ENCODE measurements at regions not wholly inside any gene's neighbourhood (a gene's known extent, or its start where the extent isn't known, plus 50 kb on each side); places are given as distances from the start of the nearest gene placed in this dataset.
"Not testable (repeated sequence)": the region's sequence is repeated elsewhere in the genome, so short reads cannot be mapped to it uniquely, and the experiment has no call there.

DNA sequence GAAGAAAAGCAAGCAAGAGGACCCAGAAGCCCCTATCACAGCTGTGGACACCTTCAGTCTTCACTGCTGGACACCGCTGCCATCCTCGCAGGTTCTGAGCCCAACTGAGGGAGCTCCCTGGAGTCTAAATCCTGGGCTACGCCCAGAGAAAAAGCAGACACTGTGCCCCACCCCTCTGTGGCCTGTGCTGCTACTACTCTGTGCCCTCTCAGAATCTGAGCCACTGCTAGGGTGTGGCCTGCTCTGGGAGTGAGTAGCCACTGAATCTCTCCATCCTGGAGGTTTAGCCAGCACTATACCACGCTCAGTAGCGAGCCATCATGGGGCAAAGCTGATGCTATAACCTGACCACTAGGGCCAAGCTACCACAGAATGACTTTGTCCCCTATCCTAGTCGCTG is 338.2 kb downstream of the NPR3 start:
- FAIRE-seq = no peak

DNA sequence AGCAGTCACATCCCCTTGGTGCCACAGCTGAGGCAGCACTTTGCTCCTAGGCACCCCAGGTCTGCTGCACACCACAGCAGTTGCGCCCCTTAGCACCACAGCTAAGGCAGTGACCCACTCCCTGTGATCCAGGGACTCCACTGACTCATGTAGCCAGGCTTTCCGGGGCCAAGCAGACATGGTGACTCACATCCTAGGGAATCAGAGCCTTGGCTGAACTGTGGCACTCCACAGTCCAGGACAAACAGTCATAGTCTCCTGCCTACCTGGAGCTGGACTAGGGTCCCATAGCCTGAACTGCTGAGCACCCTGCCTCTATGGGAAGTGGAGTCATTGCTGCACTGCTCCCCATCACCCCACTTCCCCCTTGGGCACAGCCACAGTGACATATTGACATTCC is 338.7 kb downstream of the NPR3 start:
- FAIRE-seq (peak; percentile 95), DNase-seq (ENCODE audit: insufficient read length, low spot score) (peak; percentile 89)

More for the DNA sequence above, 338.2 kb downstream of the NPR3 start:
- DNase-seq (ENCODE audit: insufficient read length, low spot score) = peak; percentile 15

DNA sequence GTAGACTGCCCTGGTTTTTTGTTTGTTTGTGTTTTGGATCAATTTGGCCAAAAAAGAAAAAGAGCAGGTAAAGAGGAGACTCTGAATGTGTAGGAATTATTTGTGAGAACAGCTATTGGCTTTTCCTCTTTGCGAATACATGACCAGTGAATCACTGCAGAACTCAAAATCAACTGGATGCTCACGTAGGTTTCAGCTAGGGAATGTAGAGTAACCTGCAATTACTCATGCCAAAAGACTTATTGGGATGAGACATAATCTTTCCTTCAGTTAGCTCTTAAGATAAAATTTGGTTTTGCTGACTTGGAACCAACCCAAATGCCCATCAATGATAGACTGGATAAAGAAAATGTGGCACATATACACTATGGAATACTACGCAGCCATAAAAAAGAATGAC is 348.0 kb downstream of the NPR3 start:
- DNase-seq (ENCODE audit: insufficient read length, low spot score) = no peak
- no peak for FAIRE-seq

DNA sequence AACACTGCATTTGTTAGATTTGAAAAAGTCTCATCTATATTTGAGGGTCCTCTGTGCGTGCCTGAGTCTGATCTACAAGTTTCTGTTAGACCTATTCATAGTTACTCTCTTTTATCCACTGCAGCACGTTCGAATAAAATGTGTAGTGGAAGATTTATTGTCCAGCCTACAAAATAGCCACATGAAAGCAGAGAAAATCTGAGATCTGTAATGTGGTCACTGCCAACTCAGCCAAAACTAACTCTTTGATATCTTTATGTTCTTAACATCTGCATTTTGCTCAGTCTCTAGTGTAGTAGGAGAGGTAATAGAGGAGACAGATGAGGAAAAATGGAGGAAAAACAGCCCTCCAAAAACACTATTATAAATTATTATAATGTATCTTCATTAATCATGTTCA is 354.0 kb downstream of the NPR3 start:
- FAIRE-seq (peak; percentile 31), DNase-seq (ENCODE audit: insufficient read length, low spot score) (no peak)

DNA sequence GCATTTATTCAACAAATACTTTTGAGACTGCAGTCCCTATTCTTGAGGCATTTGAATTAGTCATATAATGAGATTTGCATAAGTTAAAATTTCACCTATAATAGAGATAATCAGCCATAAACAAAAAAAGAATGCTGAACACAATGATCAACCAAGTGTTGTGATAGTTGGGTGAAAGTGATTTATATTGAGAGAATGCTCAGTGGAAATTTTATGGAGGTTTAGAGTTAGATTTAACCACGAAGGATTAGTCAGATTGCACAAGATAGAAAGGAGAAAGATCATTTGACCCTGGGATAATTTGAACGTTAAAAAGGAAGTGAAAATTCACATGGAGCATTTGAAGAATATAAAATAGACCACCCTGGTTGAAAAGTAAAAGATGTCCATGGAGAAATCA is 356.2 kb downstream of the NPR3 start:
- FAIRE-seq = no peak
- no peak for DNase-seq (ENCODE audit: insufficient read length, low spot score)

DNA sequence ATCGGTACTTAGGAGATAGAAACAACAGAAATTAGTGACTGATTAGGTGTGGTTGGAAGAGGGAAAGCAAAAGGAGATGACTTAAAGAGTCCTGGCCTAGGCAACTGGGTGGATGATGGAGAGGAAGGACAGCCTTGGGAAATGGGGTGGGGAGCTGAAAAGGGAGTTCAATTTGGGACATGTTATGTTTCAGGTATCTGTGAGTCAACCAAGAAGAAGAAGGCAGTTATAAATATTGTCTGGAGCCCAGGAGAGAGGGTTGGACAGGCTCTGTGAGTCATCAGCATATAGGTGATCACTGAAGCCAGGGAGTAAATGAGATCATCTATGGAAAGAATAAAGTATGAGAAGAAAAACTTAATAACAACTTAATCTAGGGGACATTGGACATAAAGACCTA is 357.7 kb downstream of the NPR3 start:
- DNase-seq (ENCODE audit: insufficient read length, low spot score) (no peak), FAIRE-seq (no peak)

DNA sequence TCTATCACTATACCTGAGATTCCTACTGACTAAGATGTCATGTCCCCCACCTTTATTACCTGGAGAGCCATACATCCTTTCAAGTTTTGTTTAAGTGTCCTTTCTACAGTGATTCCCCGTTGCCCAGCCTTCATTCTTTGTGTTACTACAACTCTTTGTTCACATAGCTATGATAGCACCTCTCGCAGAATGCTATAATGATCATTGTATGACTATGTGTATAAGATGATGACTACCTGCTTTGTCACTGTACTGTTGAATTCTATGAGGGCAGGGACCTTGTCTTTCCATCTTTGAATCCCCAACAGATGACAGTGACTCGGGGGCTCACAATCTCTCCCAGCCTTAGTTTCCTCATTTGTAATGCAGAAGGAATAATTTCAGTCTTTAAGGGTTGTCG is 361.2 kb downstream of the NPR3 start:
- FAIRE-seq (no peak), DNase-seq (ENCODE audit: insufficient read length, low spot score) (no peak)

DNA sequence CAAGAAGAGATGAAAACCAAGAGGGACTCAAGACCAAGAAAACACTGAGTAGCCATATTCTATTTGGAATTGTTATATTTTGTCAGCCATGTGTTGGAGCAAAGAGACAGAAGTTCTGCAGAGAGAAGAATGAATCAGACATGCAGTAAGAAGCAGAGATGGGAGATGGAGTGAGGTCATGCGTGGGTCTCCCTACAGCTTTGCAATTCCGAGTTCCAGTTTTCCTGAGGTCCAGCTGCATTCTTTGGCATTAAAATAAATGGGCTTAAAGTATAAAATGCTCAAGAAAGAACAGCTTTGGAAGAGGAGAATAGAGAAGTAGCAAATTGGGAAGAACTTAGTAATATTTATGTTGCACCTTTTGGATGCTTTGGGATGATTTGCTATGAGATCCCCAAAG is 361.6 kb downstream of the NPR3 start:
- FAIRE-seq (no peak), DNase-seq (ENCODE audit: insufficient read length, low spot score) (no peak)

DNA sequence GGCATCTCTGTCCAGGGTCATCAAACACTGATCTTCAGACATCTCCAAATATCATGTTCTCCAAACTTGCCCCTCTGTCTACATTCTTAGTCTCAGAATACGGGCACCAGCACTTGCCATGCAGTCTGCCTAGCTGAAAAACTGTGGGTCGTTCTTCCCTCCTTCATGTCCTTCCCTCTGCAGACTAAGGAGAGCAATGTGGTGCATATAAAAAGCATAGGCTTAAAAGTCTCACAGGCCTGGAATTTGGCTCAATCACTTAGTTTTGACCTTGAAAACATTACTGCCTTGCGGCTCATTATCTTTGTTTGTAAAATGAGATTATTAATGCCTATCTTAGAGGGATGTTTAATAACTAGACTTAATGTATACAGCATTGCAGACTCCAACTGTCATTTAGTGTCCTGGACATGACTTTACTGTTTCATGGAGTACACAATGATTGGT is 362.8 kb downstream of the NPR3 start:
- FAIRE-seq = peak; percentile 38

DNA sequence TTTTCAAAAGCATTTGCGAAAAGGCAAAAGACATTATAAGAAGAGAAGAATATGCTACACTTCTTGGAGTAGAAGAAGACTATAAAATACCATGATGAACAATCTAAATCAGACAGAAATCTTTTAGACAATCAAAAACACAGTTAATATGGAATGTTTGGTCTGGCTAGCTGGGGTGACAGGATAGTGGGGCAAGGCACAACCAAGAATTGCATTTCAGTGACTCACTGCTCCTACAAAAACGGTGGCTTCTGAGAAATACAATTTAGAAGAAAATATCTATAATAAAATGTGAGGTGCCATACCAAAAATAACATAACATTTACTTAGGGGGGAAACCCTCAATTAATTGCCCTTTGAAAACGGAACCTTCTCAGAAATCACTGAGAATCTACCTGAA is 363.4 kb downstream of the NPR3 start:
- peak; percentile 20 for DNase-seq (ENCODE audit: insufficient read length, low spot score)
- no peak for FAIRE-seq

More for the DNA sequence above, 362.8 kb downstream of the NPR3 start:
- no peak for DNase-seq (ENCODE audit: insufficient read length, low spot score)

DNA sequence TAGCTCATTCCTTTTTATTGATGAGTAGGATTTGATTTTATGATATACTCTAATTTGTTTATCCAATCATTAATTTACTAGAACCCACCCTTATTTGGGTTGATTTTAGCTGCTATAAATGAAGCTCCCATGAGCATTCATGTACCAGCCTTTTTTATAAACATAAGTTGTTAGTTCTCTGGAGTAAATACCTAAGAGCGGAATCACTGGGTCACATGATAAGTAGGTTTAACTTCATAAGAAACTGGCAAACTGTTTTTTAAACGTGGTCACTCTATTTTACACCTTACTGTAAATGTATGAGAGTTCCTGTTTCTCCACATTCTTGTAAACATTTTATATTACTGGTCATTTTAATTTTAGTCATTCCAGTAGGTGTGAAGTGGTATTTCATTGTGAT is 364.6 kb downstream of the NPR3 start:
- no peak for FAIRE-seq
- DNase-seq (ENCODE audit: insufficient read length, low spot score) = no peak

DNA sequence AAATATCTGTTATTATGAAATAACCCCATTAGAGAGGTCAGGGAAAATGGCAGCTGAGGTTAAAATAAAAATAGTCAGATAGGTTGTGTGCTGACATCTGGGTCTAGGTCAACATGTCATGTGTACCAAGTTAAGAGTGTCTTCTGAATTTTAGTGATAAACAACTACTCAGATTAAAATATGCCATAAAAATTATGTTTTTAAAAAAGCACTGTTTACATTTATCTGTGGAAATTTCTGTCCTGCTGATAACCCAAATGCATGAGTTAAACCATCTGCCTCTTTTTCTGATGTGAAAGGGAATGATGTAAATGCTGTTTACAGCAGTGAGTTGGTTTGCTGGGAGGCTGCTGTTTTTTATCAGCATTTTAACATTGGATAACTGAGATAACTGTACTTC is 361.2 kb upstream of the TARS1 start:
- DNase-seq (ENCODE audit: insufficient read length, low spot score) (no peak), FAIRE-seq (no peak)

DNA sequence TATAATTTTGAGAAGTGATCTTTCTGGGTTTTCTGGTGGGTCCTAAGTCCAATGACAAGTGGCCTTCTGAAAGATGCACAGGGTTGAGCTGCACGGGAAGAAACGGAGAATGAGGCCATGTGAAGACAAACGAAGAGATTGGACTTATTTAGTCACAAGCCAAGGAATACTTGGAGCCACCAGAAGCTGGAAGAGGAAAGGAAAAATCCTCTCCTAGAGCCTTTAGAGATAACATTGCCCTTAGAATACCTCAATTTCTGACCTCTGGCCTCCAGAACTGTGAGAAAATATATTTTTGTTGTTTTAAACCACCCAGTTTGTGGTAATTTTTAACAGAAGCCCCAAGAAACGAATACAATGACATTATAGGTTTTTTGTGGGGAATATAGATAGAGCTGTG is 360.5 kb upstream of the TARS1 start:
- no peak for DNase-seq (ENCODE audit: insufficient read length, low spot score)
- peak; percentile 4 for FAIRE-seq

DNA sequence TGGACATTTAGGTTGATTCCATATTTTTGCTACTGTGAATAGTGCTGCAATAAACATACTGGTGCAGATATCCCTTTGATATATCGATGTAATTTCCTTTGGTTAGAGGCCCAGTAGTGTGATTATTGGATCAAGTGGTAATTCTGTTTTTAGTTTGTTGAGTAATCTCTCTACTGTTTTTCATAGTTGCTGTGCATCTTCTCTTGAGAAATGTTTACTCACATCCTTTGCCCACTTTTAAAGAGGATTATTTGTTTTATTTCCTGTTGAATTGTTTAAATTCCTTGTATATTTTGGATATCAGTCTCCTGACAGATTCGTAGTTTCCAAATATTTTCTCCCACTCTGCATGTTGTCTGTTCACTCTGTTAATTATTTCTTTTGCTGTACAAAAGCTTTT is 352.6 kb upstream of the TARS1 start:
- DNase-seq (ENCODE audit: insufficient read length, low spot score) (no peak), FAIRE-seq (no peak)

DNA sequence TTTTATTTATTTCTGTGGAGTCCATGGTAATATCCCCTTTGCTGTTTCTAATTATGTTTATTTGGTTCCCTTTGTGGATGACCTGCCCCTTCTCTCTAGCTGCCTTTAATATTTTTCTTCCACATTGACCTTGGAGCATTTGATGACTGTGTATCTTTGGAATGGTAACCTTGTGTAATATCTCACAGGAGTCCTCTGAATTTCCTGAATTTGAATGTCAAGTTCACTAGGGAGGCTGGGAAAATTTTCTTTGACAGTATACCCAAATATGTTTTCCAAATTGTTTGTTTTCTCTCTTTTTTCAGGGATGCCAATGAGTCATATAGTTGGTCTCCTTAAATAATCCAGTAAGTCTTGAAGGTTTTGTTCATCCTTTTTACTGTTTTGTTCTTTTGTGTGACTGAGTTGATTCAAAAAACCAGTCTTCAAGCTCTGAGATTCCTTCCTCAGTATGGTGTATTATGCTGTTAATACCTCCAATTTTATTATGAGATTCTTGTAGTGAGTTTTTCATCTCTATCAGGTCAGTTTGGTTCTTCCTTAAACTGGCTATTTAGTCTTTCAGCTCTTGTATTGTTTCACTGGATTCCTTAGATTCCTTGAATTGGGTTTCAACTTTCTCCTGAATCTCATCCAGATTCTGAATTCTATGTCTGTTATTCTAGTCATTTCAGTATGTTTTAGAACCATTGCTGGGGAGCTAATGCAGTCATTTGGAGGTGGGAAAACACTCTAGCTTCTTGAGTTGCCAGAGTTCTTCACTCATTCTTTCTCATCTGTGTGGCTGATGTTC is 349.0 kb upstream of the TARS1 start:
- FAIRE-seq (no peak), DNase-seq (ENCODE audit: insufficient read length, low spot score) (no peak)

DNA sequence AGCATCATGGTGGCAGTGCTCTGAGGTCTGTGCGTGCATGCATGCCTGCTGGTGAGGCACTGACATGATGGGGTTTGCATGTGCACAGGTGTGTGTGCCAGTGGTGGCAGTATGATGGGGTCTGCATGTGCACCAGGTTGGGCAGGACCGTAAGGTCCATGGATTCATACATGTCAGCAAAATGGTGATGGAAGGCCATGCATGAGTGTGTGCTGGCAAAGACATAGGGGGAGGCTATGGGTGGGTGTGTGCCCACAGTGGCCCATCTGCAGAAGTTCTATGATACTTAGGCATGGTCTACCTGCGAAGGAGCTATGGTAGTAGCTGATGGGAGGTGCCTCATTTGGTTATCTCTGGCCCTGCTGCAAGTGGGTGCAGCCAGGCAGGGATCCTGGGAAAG is 348.0 kb upstream of the TARS1 start:
- FAIRE-seq (peak; percentile 82), DNase-seq (ENCODE audit: insufficient read length, low spot score) (no peak)

DNA sequence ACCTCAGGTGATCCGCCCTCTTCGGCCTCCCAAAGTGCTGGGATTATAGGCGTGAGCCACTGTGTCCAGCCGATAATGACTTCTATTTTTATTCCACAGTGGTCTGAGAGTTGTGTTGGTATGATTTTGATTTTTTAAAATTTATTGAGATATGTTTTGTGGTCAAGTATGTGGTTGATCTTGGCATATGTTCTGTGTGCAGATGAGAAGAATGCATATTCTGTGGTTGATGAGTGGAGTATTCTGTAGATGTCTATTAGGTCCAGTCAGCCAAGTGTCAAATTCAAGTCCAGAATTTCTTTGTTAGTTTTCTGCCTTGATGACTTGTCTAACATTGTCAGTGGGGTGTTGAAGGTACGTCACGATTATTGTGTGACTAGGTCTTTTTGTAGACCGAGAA is 338.2 kb upstream of the TARS1 start:
- FAIRE-seq (no peak), DNase-seq (ENCODE audit: insufficient read length, low spot score) (no peak)

DNA sequence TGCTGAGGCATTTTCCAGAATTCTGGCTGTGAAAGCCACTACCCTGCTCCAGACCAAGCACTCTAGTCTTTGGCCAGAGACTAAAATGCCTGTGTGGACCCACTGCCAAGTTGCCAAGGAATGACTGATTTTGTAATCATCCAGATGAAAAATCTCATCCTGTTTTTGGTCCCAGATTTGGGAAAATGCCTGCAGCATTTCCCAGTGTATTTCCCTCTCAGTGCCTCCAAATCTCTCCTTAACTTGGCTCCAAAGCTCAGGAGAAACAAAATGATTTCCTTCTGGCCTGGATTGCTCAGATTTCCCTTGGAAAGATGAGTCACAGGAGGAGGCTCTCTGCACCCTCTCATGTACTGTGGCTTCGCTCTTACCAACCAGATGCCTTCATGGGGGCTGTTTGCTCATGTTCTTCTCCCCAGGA is 335.2 kb upstream of the TARS1 start:
- DNase-seq (ENCODE audit: insufficient read length, low spot score) = no peak

DNA sequence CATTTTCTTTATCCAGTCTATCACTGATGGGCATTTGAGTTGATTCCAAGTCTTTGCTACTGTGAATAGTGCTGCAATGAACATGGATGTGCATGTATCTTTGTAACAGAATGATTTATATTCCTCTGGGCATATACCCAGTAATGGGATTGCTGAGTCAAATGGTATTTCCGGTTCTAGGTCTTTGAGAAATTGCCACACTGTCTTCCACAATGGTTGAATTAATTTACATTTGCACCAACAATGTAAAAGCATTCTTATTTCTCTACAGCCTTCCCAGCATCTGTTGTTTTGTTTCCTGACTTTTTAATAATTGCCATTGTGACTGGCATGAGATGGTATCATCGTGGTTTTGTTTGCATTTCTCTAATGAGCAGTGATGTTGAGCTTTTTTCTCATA is 330.3 kb upstream of the TARS1 start:
- not testable (repeated sequence) for FAIRE-seq; DNase-seq (ENCODE audit: insufficient read length, low spot score)

More for the DNA sequence above, 335.2 kb upstream of the TARS1 start:
- peak; percentile 40 for FAIRE-seq

DNA sequence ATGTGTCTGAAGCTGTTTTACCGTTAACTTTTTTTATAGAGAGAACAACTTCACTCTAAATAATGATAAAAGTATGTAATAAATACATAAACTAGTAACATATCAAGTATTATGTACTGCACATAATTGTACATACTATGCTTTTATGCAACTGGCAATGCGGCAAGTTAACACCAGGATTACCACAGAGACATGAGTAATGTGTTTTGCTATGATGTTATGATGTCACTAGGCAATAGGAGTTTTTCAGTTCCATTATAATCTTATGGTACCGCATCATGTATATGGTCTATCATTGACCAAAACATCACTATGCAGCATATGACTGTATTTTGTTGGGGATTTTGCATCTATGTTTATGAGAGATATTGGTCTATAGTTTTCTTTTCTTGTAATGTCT is 326.4 kb upstream of the TARS1 start:
- DNase-seq (ENCODE audit: insufficient read length, low spot score) = no peak
- FAIRE-seq = peak; percentile 76

DNA sequence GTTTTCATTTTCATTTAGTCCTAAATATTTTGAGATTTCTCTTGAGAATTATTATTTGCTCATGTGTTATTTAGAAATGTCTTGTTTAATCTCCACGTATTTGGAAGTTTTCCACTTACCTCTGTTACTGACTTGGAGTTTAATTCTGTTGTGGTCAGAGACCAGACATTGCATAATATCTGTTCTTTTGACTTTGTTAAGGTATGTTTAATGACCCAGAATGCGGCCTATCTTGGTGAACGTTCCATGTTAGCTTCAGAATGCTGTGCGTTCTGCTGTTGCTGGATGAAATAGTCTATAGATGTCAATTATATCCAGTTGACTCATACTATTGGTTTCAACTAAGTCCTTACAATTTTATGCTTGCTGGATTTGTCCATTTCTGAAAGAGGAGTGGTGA is 325.3 kb upstream of the TARS1 start:
- FAIRE-seq (no peak), DNase-seq (ENCODE audit: insufficient read length, low spot score) (no peak)

DNA sequence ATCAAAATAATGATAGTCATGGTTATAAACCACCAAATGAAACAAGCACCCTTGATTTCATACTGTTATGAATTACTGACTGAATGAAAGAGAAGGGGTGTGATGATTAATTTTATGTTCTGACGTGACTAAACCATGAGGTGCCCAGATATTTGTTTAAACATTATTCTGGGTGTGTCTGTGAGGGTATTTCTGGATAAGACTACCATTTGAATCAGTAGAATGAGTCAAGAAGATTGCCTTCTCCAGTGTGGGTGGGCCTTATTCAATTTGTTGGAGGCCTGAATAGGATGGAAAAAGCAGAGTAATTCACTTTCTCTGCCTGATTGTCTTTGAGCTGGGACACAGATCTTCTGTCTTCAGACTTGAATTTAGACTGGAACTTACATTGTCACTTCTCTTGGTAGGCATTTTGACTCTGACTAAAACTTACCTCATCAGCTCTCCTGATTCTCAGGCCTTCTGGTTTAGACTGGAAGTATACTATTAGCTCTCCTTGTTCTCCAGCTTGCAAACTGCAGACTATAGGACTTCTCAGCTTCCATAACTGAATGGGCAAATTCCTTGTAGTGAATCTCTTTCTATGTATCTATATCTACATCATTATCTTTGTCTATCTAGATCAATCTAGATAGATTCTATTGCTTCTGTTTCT is 321.9 kb upstream of the TARS1 start:
- no peak for DNase-seq (ENCODE audit: insufficient read length, low spot score)
- peak; percentile 40 for FAIRE-seq

All from HTR-8/SVneo (cell line).